H9 (cell line): ENCODE measurements at regions not wholly inside any gene's neighbourhood (a gene's known extent, or its start where the extent isn't known, plus 50 kb on each side); places are given as distances from the start of the nearest gene placed in this dataset.

Experiments
- DNase-seq: peaks from one replicate; pipeline ENCODE4 v3.0.0-alpha.2; 2017
- H2AFZ ChIP-seq: one replicate; pipeline ENCODE4 v1.6.1; 2013; ENCODE audit warnings: mild to moderate bottlenecking, low read length, control low read depth, moderate library complexity
- H2AK5ac ChIP-seq: 2 replicates; pipeline ENCODE4 v1.6.1; 2013; ENCODE audit warnings: low read length, control low read depth, mixed read lengths; ENCODE audit not compliant: insufficient read length
- H2BK120ac ChIP-seq: one replicate; pipeline ENCODE4 v1.6.1; 2013; ENCODE audit warnings: low read depth, mild to moderate bottlenecking, low read length, control low read depth, inconsistent platforms; ENCODE audit not compliant: poor library complexity, severe bottlenecking
- H2BK12ac ChIP-seq: 2 replicates; pipeline ENCODE4 v1.6.1; 2013; ENCODE audit warnings: low read length, control low read depth, mixed read lengths, low read depth; ENCODE audit not compliant: insufficient read length
- H2BK15ac ChIP-seq: 2 replicates; pipeline ENCODE4 v1.6.1; 2013; ENCODE audit warnings: low read depth, low read length, control low read depth
- H2BK20ac ChIP-seq: one replicate; pipeline ENCODE4 v1.6.1; 2013; ENCODE audit warnings: low read depth, mild to moderate bottlenecking, low read length, control low read depth, inconsistent platforms; ENCODE audit not compliant: poor library complexity, severe bottlenecking
- H2BK5ac ChIP-seq: 2 replicates; pipeline ENCODE4 v1.6.1; 2013; ENCODE audit warnings: low read length, control low read depth, mixed read lengths; ENCODE audit not compliant: insufficient read length
- H3K14ac ChIP-seq: 2 replicates; pipeline ENCODE4 v1.6.1; 2013; ENCODE audit warnings: low read length, control low read depth; ENCODE audit not compliant: insufficient read depth
- H3K18ac ChIP-seq: 2 replicates; pipeline ENCODE4 v1.6.1; 2013; ENCODE audit warnings: low read depth, mild to moderate bottlenecking, mixed read lengths, low read length, control low read depth; ENCODE audit not compliant: insufficient read length
- H3K23ac ChIP-seq: 2 replicates; pipeline ENCODE4 v1.6.1; 2013; ENCODE audit warnings: low read length, control low read depth, mixed read lengths, low read depth; ENCODE audit not compliant: insufficient read length
- H3K23me2 ChIP-seq: 2 replicates; pipeline ENCODE4 v1.6.1; 2013; ENCODE audit warnings: low read depth, mild to moderate bottlenecking, mixed read lengths, low read length, control low read depth; ENCODE audit not compliant: insufficient read length, poor library complexity, severe bottlenecking
- H3K27ac ChIP-seq: 2 replicates; pipeline ENCODE4 v1.5.1; 2013; ENCODE audit warnings: low read length, control low read depth, mixed read lengths, low read depth; ENCODE audit not compliant: insufficient read length
- H3K27me3 ChIP-seq: 2 replicates; pipeline ENCODE4 v1.6.1; 2013; ENCODE audit warnings: low read length, control low read depth, inconsistent platforms; ENCODE audit not compliant: insufficient read depth
- H3K4ac ChIP-seq: 2 replicates; pipeline ENCODE4 v1.6.1; 2013; ENCODE audit warnings: low read depth, mild to moderate bottlenecking, control low read depth, inconsistent platforms, low read length, moderate library complexity
- H3K4me1 ChIP-seq: 2 replicates; pipeline ENCODE4 v1.6.1; 2013; ENCODE audit warnings: low read length, control low read depth, inconsistent platforms; ENCODE audit not compliant: insufficient read depth
- H3K4me2 ChIP-seq: 2 replicates; pipeline ENCODE4 v1.6.1; 2013; ENCODE audit warnings: low read length, control low read depth, mixed read lengths; ENCODE audit not compliant: insufficient read length, insufficient read depth
- H3K56ac ChIP-seq: 2 replicates; pipeline ENCODE4 v1.6.1; 2013; ENCODE audit warnings: low read depth, mild to moderate bottlenecking, mixed read lengths, low read length, control low read depth; ENCODE audit not compliant: insufficient read length
- H3K79me1 ChIP-seq: 2 replicates; pipeline ENCODE4 v1.6.1; 2013; ENCODE audit warnings: low read depth, mild to moderate bottlenecking, moderate library complexity, low read length, control low read depth, inconsistent platforms; ENCODE audit not compliant: insufficient read depth, poor library complexity, severe bottlenecking
- H3K79me2 ChIP-seq: 2 replicates; pipeline ENCODE4 v1.6.1; 2013; ENCODE audit warnings: low read length, control low read depth, inconsistent platforms; ENCODE audit not compliant: insufficient read depth
- H3K9ac ChIP-seq: 2 replicates; pipeline ENCODE4 v1.6.1; 2013; ENCODE audit warnings: low read length, control low read depth, mixed read lengths; ENCODE audit not compliant: insufficient read length; ENCODE audit errors: extremely low read depth
- H3K9me3 ChIP-seq: one replicate; pipeline ENCODE4 v1.6.1; 2013; ENCODE audit warnings: low read depth, low read length, inconsistent platforms; ENCODE audit not compliant: control insufficient read depth
- H3T11ph ChIP-seq: one replicate; pipeline ENCODE4 v1.6.1; 2013; ENCODE audit warnings: mild to moderate bottlenecking, low read length, control low read depth, inconsistent platforms
- H4K20me1 ChIP-seq: one replicate; pipeline ENCODE4 v1.6.1; 2013; ENCODE audit not compliant: control insufficient read depth, insufficient read length, insufficient read depth
- H4K5ac ChIP-seq: 2 replicates; pipeline ENCODE4 v1.6.1; 2013; ENCODE audit warnings: low read depth, mild to moderate bottlenecking, mixed read lengths, low read length, control low read depth; ENCODE audit not compliant: insufficient read length
- H4K8ac ChIP-seq: replicated peaks from 2 replicates; pipeline ENCODE4 v1.6.1; 2013; ENCODE audit warnings: low read length, control low read depth, mixed read lengths, low read depth; ENCODE audit not compliant: insufficient read length
- H4K91ac ChIP-seq: 2 replicates; pipeline ENCODE4 v1.6.1; 2013; ENCODE audit warnings: low read depth, mild to moderate bottlenecking, moderate library complexity, mixed read lengths, low read length, control low read depth; ENCODE audit not compliant: insufficient read length
- H3K27ac Mint-ChIP-seq, 3 experiments: 2 replicates in 2 of 3; 3 replicates in 1 of 3; pipeline ENCODE4 v1.8.0; 2020 to 2021; ENCODE audit warnings: mixed read lengths in 3 of 3, mild to moderate bottlenecking in 1 of 3, moderate library complexity in 1 of 3
- H3K27me3 Mint-ChIP-seq: 2 replicates; pipeline ENCODE4 v1.8.0; 2021; ENCODE audit warnings: low read depth, mild to moderate bottlenecking, moderate library complexity, mixed read lengths
- H3K36me3 Mint-ChIP-seq, 3 experiments: 2 replicates in 2 of 3; 3 replicates in 1 of 3; pipeline ENCODE4 v1.8.0; 2020 to 2021; ENCODE audit warnings: low read depth in 3 of 3, mixed read lengths in 3 of 3; ENCODE audit not compliant: insufficient read depth in 1 of 3
- H3K4me1 Mint-ChIP-seq, 2 experiments: 2 replicates each; pipeline ENCODE4 v1.8.0; 2020; ENCODE audit warnings: mixed read lengths in 2 of 2
- H3K4me3 Mint-ChIP-seq, 2 experiments: 2 replicates in 1 of 2; 3 replicates in 1 of 2; pipeline ENCODE4 v1.8.0; 2020 to 2021; ENCODE audit warnings: mild to moderate bottlenecking in 2 of 2, mixed read lengths in 2 of 2, moderate library complexity in 1 of 2
- H3K9me3 Mint-ChIP-seq, 2 experiments: 2 replicates in 1 of 2; 3 replicates in 1 of 2; pipeline ENCODE4 v1.8.0; 2020; ENCODE audit warnings: mild to moderate bottlenecking in 2 of 2, mixed read lengths in 2 of 2, moderate library complexity in 1 of 2
- WGBS: extraction: QIAGEN DNeasy Blood & Tissue Kit; methylation state at CpG from one replicate; pipeline ENCODE4 v1.1.7; 2013; ENCODE audit warnings: missing lambda C conversion rate, low lambda C conversion rate, mixed read lengths; ENCODE audit not compliant: insufficient read length; ENCODE audit errors: extremely low coverage; 5-methylcytosine and 5-hydroxymethylcytosine counted together
- TF ChIP-seq, protein P1 (sequence below): fragments of 200-600 bp; sonication (generic); conservative IDR thresholded peaks from 3 replicates; pipeline ENCODE4 v1.8.0; 2021; ENCODE audit warnings: antibody characterized with exemption, mild to moderate bottlenecking

DNA sequence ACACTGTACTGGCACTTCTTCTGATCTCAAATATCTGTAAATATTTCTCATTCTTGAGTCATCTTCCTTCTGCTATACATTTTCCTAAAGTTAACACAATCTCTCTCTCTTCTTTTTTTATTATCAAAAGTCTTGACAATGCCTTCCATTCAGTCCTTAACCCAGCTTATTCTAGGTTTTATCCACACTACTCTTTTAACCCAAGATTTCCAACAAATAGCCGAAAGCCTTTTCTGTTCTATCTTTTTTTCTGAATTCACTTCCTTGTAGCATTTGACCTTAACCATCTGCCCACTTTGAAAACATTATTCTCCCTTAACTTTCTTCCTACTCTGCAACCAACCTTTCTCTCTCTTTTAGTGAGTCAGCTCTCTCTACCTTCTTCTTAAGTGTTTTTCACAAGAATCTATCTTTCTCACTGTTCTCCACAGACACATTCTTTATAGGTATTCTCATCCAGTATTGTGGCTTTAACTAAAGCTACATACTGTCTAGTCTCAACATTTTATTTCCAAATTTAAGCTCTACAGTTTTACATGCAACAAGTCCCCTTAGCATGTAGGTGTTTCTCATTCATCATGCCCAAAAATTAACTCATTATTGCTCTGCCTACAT is 915.6 kb downstream of the KCNMA1 start:
- no peak overlapping the region for H2BK120ac ChIP-seq
- Mint-ChIP-seq H3K9me3 (no peaks in the 10 kb centered on the region), H3K27ac (no peak overlapping the region), H3K36me3 (no peaks in the 10 kb centered on the region), H3K27me3 (no peaks in the 10 kb centered on the region), H3K4me3 (no peak overlapping the region), H3K4me1 (peaks cover 0 to 3% of the 10 kb centered on the region in 2 experiments; a peak in 1 of 4 replicates)
- H4K20me1 ChIP-seq: no peaks in the 10 kb centered on the region
- no peaks in the 10 kb centered on the region for H3K79me2 ChIP-seq
- no peaks in the 10 kb centered on the region for H3K9me3 ChIP-seq
- H3K23ac ChIP-seq: no peak overlapping the region
- no peak overlapping the region for H3K56ac ChIP-seq
- no peaks in the 10 kb centered on the region for H3K27me3 ChIP-seq
- no peak overlapping the region for H3K9ac ChIP-seq
- no peak overlapping the region for H3T11ph ChIP-seq
- no peak overlapping the region for H3K4ac ChIP-seq
- no peak overlapping the region for H3K4me2 ChIP-seq
- TF ChIP-seq, protein P1, sequence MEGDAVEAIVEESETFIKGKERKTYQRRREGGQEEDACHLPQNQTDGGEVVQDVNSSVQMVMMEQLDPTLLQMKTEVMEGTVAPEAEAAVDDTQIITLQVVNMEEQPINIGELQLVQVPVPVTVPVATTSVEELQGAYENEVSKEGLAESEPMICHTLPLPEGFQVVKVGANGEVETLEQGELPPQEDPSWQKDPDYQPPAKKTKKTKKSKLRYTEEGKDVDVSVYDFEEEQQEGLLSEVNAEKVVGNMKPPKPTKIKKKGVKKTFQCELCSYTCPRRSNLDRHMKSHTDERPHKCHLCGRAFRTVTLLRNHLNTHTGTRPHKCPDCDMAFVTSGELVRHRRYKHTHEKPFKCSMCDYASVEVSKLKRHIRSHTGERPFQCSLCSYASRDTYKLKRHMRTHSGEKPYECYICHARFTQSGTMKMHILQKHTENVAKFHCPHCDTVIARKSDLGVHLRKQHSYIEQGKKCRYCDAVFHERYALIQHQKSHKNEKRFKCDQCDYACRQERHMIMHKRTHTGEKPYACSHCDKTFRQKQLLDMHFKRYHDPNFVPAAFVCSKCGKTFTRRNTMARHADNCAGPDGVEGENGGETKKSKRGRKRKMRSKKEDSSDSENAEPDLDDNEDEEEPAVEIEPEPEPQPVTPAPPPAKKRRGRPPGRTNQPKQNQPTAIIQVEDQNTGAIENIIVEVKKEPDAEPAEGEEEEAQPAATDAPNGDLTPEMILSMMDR: no peak
- H3K23me2 ChIP-seq: no peaks in the 10 kb centered on the region
- H4K91ac ChIP-seq: no peak overlapping the region
- H3K18ac ChIP-seq: no peak overlapping the region
- H4K8ac ChIP-seq: no peak overlapping the region
- no peak overlapping the region for H2BK20ac ChIP-seq
- no peaks in the 10 kb centered on the region; the same call in 1 of the 2 replicates for H3K4me1 ChIP-seq
- H2AFZ ChIP-seq: no peak overlapping the region
- no peak overlapping the region for H3K27ac ChIP-seq
- H2BK5ac ChIP-seq: no peak overlapping the region
- H2BK15ac ChIP-seq: no peak overlapping the region
- no peak overlapping the region for H2BK12ac ChIP-seq
- DNase-seq: no peak
- no CpG with 5 or more reads among the region's 1 CpG for WGBS
- H3K79me1 ChIP-seq: no peaks in the 10 kb centered on the region
- no peak overlapping the region for H4K5ac ChIP-seq
- no peak overlapping the region for H3K14ac ChIP-seq
- no peak overlapping the region for H2AK5ac ChIP-seq
